ENCODE measurements at regions not wholly inside any gene's neighbourhood (a gene's known extent, or its start where the extent isn't known, plus 50 kb on each side); places are given as distances from the start of the nearest gene placed in this dataset.

- Mint-ChIP-seq H3K27ac (no peak overlapping the region; the same call in 1 of the 2 replicates), H3K36me3 (no peaks in the 10 kb centered on the region), H3K9me3 (0 out of 2 replicates have a peak, but pooled peaks cover 5% of the 10 kb centered on the region), H3K4me3 (no peak overlapping the region), H3K4me1 (no peaks in the 10 kb centered on the region), H3K27me3 (ENCODE audit: low read depth) (no peaks in the 10 kb centered on the region)
- ChIA-PET CTCF (no interaction called here), POLR2A (no interaction called here)
- ATAC-seq (no peak), DNase-seq (ENCODE audit: low spot score) (no peak)
- TF ChIP-seq FOXJ3 (CRISPR knock-in tag; IDR thresholded peaks at IDR 0.05; ENCODE audit: borderline replicate concordance) (no peak), FOXK1 (CRISPR knock-in tag; IDR thresholded peaks at IDR 0.05) (no peak), AR (CRISPR knock-in tag; IDR thresholded peaks at IDR 0.05) (no peak), ZBTB43 (CRISPR knock-in tag; IDR thresholded peaks at IDR 0.05) (no peak), ATF3 (CRISPR knock-in tag; conservative IDR thresholded peaks at IDR 0.05) (no peak), FOXP1 (CRISPR knock-in tag; IDR thresholded peaks at IDR 0.05; ENCODE audit: borderline replicate concordance) (no peak), ZNF219 (CRISPR knock-in tag; IDR thresholded peaks at IDR 0.05; ENCODE audit: borderline replicate concordance) (no peak), ATF1 (CRISPR knock-in tag; IDR thresholded peaks at IDR 0.05) (no peak), HMGXB4 (CRISPR knock-in tag; IDR thresholded peaks at IDR 0.05) (no peak), OVOL2 (CRISPR knock-in tag; IDR thresholded peaks at IDR 0.05; ENCODE audit: borderline replicate concordance) (no peak), STAT6 (CRISPR knock-in tag; conservative IDR thresholded peaks at IDR 0.05; ENCODE audit: low read depth) (no peak), ZBTB21 (CRISPR knock-in tag; IDR thresholded peaks at IDR 0.05; ENCODE audit: borderline replicate concordance) (no peak), MLX (CRISPR knock-in tag; IDR thresholded peaks at IDR 0.05) (no peak), CTCF (IDR thresholded peaks at IDR 0.05) (no peak), NFE2L1 (CRISPR knock-in tag; IDR thresholded peaks at IDR 0.05) (no peak), ZNF416 (CRISPR knock-in tag; IDR thresholded peaks at IDR 0.05) (no peak), MAX (CRISPR knock-in tag; IDR thresholded peaks at IDR 0.05) (no peak), ZNF317 (CRISPR knock-in tag; IDR thresholded peaks at IDR 0.05; ENCODE audit: borderline replicate concordance, low read depth) (no peak), IRF2 (CRISPR knock-in tag; IDR thresholded peaks at IDR 0.05; ENCODE audit: borderline replicate concordance, low read depth) (no peak)
Observed at GRCh38 chr20:6654513-6655252, 112.8 kb upstream of the BMP2 start.
